ENCODE measurements at regions not wholly inside any gene's neighbourhood (a gene's known extent, or its start where the extent isn't known, plus 50 kb on each side); places are given as distances from the start of the nearest gene placed in this dataset.

- TF ChIP-seq RCOR1 (IDR thresholded peaks at IDR 0.05; ENCODE audit: low read length) (no peak), CTCF (IDR thresholded peaks at IDR 0.05) (no peak), REST (IDR thresholded peaks at IDR 0.05; ENCODE audit: low read depth, low read length) (no peak), MXI1 (IDR thresholded peaks at IDR 0.05; ENCODE audit: low read depth, low read length) (no peak), POLR2AphosphoS5 (IDR thresholded peaks at IDR 0.05; ENCODE audit: low read depth, low read length) (no peak), EP300 (IDR thresholded peaks at IDR 0.05; ENCODE audit: borderline replicate concordance in 1 of 2, low read depth in 1 of 2, low read length in 1 of 2) (no peak), ELF1 (IDR thresholded peaks at IDR 0.05) (no peak), NRF1 (IDR thresholded peaks at IDR 0.05; ENCODE audit: low read depth, low read length) (no peak), ZBTB33 (IDR thresholded peaks at IDR 0.05; ENCODE audit: borderline replicate concordance, low read depth) (no peak), RAD21 (IDR thresholded peaks at IDR 0.05; ENCODE audit: low read length) (no peak), CHD2 (IDR thresholded peaks at IDR 0.05; ENCODE audit: low read length, partially characterized antibody) (no peak), FOXM1 (IDR thresholded peaks at IDR 0.05; ENCODE audit: low read depth) (no peak)
- TF ChIP-seq, protein P1, sequence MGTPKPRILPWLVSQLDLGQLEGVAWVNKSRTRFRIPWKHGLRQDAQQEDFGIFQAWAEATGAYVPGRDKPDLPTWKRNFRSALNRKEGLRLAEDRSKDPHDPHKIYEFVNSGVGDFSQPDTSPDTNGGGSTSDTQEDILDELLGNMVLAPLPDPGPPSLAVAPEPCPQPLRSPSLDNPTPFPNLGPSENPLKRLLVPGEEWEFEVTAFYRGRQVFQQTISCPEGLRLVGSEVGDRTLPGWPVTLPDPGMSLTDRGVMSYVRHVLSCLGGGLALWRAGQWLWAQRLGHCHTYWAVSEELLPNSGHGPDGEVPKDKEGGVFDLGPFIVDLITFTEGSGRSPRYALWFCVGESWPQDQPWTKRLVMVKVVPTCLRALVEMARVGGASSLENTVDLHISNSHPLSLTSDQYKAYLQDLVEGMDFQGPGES (IDR thresholded peaks at IDR 0.05; ENCODE audit: low read depth, low read length), result no peak
Measured at GRCh38 chr3:176206809-176207208, 990.5 kb downstream of the TBL1XR1 start.

Data from SK-N-SH (cell line).